Keratinocyte (primary cell): ENCODE measurements at regions not wholly inside any gene's neighbourhood (a gene's known extent, or its start where the extent isn't known, plus 50 kb on each side); places are given as distances from the start of the nearest gene placed in this dataset.

Experiments used
- DNase-seq: peaks from one replicate; pipeline ENCODE4 v3.0.0-alpha.2; 2011; ENCODE audit warnings: low read depth, missing footprints, low spot score
- FAIRE-seq: peaks from 2 replicates; lab custom pipeline; 2011; peaks lifted over from hg19 to GRCh38; lab: Jason Lieb, UNC
- H2AFZ ChIP-seq: 2 replicates; pipeline ENCODE4 v1.6.0; 2012; ENCODE audit warnings: low read length, control low read depth, inconsistent platforms; ENCODE audit not compliant: control insufficient read depth
- H3K27ac ChIP-seq: 2 replicates; pipeline ENCODE4 v1.5.1; 2011; ENCODE audit warnings: low read length; ENCODE audit not compliant: control insufficient read depth, insufficient read depth
- H3K27me3 ChIP-seq: 3 replicates; pipeline ENCODE4 v1.6.0; 2011; ENCODE audit warnings: low read length; ENCODE audit not compliant: control insufficient read depth, insufficient read depth; ENCODE audit errors: extremely low read depth
- H3K36me3 ChIP-seq, 2 experiments: 2 replicates in 1 of 2; 3 replicates in 1 of 2; pipeline ENCODE4 v1.5.1; 2011; ENCODE audit warnings: low read length in 2 of 2, mild to moderate bottlenecking in 1 of 2; ENCODE audit not compliant: control insufficient read depth in 2 of 2, insufficient read depth in 2 of 2; ENCODE audit errors: extremely low read depth in 1 of 2
- H3K4me1 ChIP-seq: 3 replicates; pipeline ENCODE4 v1.5.1; 2011; ENCODE audit warnings: low read length; ENCODE audit not compliant: control insufficient read depth, insufficient read depth; ENCODE audit errors: extremely low read depth
- H3K4me2 ChIP-seq: 3 replicates; pipeline ENCODE4 v1.6.0; 2011; ENCODE audit warnings: low read depth, low read length; ENCODE audit not compliant: control insufficient read depth, insufficient read depth; ENCODE audit errors: extremely low read depth
- H3K4me3 ChIP-seq, 3 experiments: fragments of 200-600 bp in 1 of 3; sonication (generic) in 1 of 3; 2 replicates in 2 of 3; 3 replicates in 1 of 3; pipeline ENCODE4 v1.5.1; 2011 to 2016; ENCODE audit warnings: low read length in 3 of 3, mild to moderate bottlenecking in 3 of 3, control low read depth in 2 of 3, inconsistent platforms in 1 of 3, low read depth in 1 of 3, mixed read lengths in 1 of 3, mixed run types in 1 of 3, moderate library complexity in 1 of 3; ENCODE audit not compliant: control insufficient read depth in 2 of 3, insufficient read depth in 2 of 3; ENCODE audit errors: extremely low read depth in 1 of 3
- H3K79me2 ChIP-seq: 2 replicates; pipeline ENCODE4 v1.6.0; 2012; ENCODE audit warnings: low read length; ENCODE audit not compliant: control insufficient read depth, insufficient read depth
- H3K9ac ChIP-seq: 3 replicates; pipeline ENCODE4 v1.6.0; 2011; ENCODE audit warnings: low read length; ENCODE audit not compliant: control insufficient read depth, insufficient read depth; ENCODE audit errors: extremely low read depth
- H3K9me1 ChIP-seq: 3 replicates; pipeline ENCODE4 v1.6.0; 2011; ENCODE audit warnings: low read length; ENCODE audit not compliant: control insufficient read depth, insufficient read depth; ENCODE audit errors: extremely low read depth
- H3K9me3 ChIP-seq: 2 replicates; pipeline ENCODE4 v1.5.1; 2012; ENCODE audit warnings: low read depth, low read length; ENCODE audit not compliant: control insufficient read depth
- H4K20me1 ChIP-seq: 3 replicates; pipeline ENCODE4 v1.6.0; 2011; ENCODE audit warnings: low read length; ENCODE audit not compliant: control insufficient read depth, insufficient read depth; ENCODE audit errors: extremely low read depth
- CTCF ChIP-seq, 3 experiments: IDR thresholded peaks in 1 of 3; conservative IDR thresholded peaks in 1 of 3; optimal IDR thresholded peaks in 1 of 3; 2 replicates in 2 of 3; 3 replicates in 1 of 3; pipeline versions ENCODE3 to v1.5.1; 2011; ENCODE audit warnings: low read length in 3 of 3, mild to moderate bottlenecking in 3 of 3, moderate library complexity in 2 of 3, control low read depth in 1 of 3, inconsistent platforms in 1 of 3; ENCODE audit not compliant: insufficient read depth in 2 of 3; ENCODE audit errors: extremely low read depth in 1 of 3
- EZH2 ChIP-seq: IDR thresholded peaks from one replicate; pipeline ENCODE4 v1.6.1; 2012; ENCODE audit warnings: inconsistent platforms, mild to moderate bottlenecking, low read length, moderate library complexity
- dilution Hi-C: fragments of 300-500 bp; cut with MboI; formaldehyde crosslinking; loops from one replicate; pipeline ENCODE4 v1.7.0; 2020; ENCODE audit warnings: low sequenced_read_pairs; ENCODE audit not compliant: extremely low pct_ligation_motif_present

DNA sequence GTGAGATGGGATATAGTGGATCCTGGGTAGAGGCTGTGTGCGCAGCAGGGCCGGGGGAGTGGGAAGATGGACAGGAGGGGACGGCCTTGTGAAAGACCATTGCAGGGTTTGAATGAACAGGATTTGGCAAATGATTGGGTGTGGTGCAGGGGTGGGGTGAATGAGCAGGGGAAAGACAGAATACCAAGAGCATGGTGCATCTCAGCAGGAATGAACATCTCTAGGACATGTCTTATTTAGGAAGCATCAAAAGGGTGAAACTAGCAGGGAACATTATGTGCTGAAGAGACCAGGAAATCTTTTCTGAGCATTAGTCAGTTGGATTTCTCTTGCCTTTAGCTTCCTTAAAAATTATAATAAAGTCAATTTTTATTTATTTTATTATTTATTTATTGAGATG lies 60.6 kb upstream of the SLC2A1 start:
- TF ChIP-seq EZH2 (no peak), CTCF (optimal IDR thresholded peaks at IDR 0.05 in 1 of 3, IDR thresholded peaks at IDR 0.05 in 1 of 3, conservative IDR thresholded peaks at IDR 0.05 in 1 of 3; ENCODE audit: extremely low read depth in 1 of 3, insufficient read depth in 2 of 3, low read length in 3 of 3) (no peak)
- no peak overlapping the region for H2AFZ ChIP-seq
- dilution Hi-C loops: no loop called here
- H3K9ac ChIP-seq: no peak overlapping the region
- H3K4me1 ChIP-seq: peaks cover 59% of the 10 kb centered on the region
- peak overlapping the region; percentile 7 for H3K27ac ChIP-seq
- no peaks in the 10 kb centered on the region for H3K36me3 ChIP-seq
- no peaks in the 10 kb centered on the region for H3K79me2 ChIP-seq
- DNase-seq: no peak
- H3K9me3 ChIP-seq: no peaks in the 10 kb centered on the region
- no peak for FAIRE-seq
- peaks cover 2% of the 10 kb centered on the region for H3K9me1 ChIP-seq
- H3K4me2 ChIP-seq: peak overlapping the region; percentile 52
- H3K4me3 ChIP-seq: no peak overlapping the region
- no peaks in the 10 kb centered on the region for H4K20me1 ChIP-seq
- H3K27me3 ChIP-seq: no peaks in the 10 kb centered on the region

DNA sequence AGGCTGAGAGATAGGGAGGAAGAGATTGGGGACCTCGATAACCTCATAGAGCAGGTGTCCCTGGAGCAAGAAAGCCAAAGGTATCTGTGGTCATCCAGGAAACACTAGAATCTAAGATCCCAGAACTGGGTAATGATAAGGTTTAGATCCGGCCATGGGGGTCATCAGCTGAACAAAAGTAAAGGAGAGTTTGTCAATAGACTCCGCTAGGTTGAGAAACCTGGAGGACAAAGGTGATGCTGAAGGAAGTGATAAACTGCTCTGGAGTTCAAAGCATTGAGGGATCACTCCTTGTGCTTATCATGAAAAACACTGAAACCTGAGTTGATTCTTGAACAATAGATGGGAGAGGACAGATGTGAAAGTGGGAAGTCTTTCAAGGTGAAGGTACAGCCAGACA lies 59.5 kb upstream of the SLC2A1 start:
- Histone ChIP-seq H3K9ac (no peak overlapping the region), H3K79me2 (no peaks in the 10 kb centered on the region), H3K27ac (no peak overlapping the region), H3K9me3 (no peaks in the 10 kb centered on the region), H3K4me2 (no peak overlapping the region), H3K36me3 (no peaks in the 10 kb centered on the region), H3K9me1 (peaks cover 2% of the 10 kb centered on the region), H3K4me3 (no peak overlapping the region), H3K4me1 (peaks cover 54% of the 10 kb centered on the region), H3K27me3 (no peaks in the 10 kb centered on the region), H2AFZ (no peak overlapping the region), H4K20me1 (no peaks in the 10 kb centered on the region)
- dilution Hi-C loops: no loop called here
- peak; percentile 82 for FAIRE-seq
- TF ChIP-seq CTCF (optimal IDR thresholded peaks at IDR 0.05 in 1 of 3, IDR thresholded peaks at IDR 0.05 in 1 of 3, conservative IDR thresholded peaks at IDR 0.05 in 1 of 3; ENCODE audit: extremely low read depth in 1 of 3, insufficient read depth in 2 of 3, low read length in 3 of 3) (no peak), EZH2 (no peak)
- no peak for DNase-seq
